Sigmoid colon (tissue), 4 donors: ENCODE measurements at regions not wholly inside any gene's neighbourhood (a gene's known extent, or its start where the extent isn't known, plus 50 kb on each side); places are given as distances from the start of the nearest gene placed in this dataset.

Source experiments
- EP300 ChIP-seq, 4 donors: sonication (generic); formaldehyde crosslinking; IDR thresholded peaks; one replicate each; pipeline ENCODE4 v1.6.1; 2017; ENCODE audit warnings: antibody characterized with exemption in 4 of 4
- POLR2A ChIP-seq, 2 donors: fragments of 450-650 bp; IDR thresholded peaks; one replicate each; pipeline ENCODE4 v1.6.1; 2016; ENCODE audit warnings: antibody characterized with exemption in 2 of 2, mild to moderate bottlenecking in 2 of 2, moderate library complexity in 2 of 2
- TF ChIP-seq, protein P1 (sequence below), 4 experiments: fragments of 450-650 bp in 3 of 4; fragments of 200-600 bp in 1 of 4; IDR thresholded peaks; one replicate each; pipeline ENCODE4 v1.5.1; 2016 to 2019; ENCODE audit warnings: antibody characterized with exemption in 4 of 4, mild to moderate bottlenecking in 3 of 4, moderate library complexity in 2 of 4

DNA sequence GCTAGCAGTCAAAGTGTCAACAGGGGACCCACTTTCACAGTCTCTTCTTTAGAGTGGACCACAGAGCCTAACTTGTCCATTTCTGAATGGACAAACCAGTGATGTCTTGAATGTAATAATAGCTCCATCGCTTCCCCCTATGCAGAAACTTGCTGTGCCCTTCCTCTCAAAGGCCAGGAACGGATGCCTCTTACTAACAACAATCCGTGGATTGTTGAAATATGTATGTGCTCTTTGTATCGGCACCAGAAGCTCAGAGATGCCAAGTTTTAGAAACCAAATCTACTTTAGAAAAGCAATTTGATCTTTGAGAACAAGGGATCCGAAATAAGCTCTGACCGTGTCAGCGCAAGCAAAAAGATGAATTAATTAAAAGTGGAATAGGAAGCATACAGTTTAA lies 259.5 kb upstream of the POU2AF2 start:
- TF ChIP-seq EP300 (IDR thresholded peaks at IDR 0.05) (no peak), POLR2A (IDR thresholded peaks at IDR 0.05) (no peak)
- TF ChIP-seq, protein P1, sequence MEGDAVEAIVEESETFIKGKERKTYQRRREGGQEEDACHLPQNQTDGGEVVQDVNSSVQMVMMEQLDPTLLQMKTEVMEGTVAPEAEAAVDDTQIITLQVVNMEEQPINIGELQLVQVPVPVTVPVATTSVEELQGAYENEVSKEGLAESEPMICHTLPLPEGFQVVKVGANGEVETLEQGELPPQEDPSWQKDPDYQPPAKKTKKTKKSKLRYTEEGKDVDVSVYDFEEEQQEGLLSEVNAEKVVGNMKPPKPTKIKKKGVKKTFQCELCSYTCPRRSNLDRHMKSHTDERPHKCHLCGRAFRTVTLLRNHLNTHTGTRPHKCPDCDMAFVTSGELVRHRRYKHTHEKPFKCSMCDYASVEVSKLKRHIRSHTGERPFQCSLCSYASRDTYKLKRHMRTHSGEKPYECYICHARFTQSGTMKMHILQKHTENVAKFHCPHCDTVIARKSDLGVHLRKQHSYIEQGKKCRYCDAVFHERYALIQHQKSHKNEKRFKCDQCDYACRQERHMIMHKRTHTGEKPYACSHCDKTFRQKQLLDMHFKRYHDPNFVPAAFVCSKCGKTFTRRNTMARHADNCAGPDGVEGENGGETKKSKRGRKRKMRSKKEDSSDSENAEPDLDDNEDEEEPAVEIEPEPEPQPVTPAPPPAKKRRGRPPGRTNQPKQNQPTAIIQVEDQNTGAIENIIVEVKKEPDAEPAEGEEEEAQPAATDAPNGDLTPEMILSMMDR (IDR thresholded peaks at IDR 0.05) = no peak
